GM19397 (cell line): ENCODE measurements at regions not wholly inside any gene's neighbourhood (a gene's known extent, or its start where the extent isn't known, plus 50 kb on each side); places are given as distances from the start of the nearest gene placed in this dataset.

Experiments
- ATAC-seq: cut with Tn5 transposase; IDR thresholded peaks from one replicate; pipeline ENCODE4 v1.9.1; 2021; ENCODE audit warnings: mild to moderate bottlenecking, moderate library complexity; ENCODE audit not compliant: unreplicated experiment

- ATAC-seq, result no peak
Measured at GRCh38 chr12:30257618-30258017, 438.1 kb downstream of the IPO8 start.

- no peak for ATAC-seq
Measured at GRCh38 chr12:30251546-30251945, 444.1 kb downstream of the IPO8 start.

GRCh38 chr12:30243426-30243825 lies 452.2 kb downstream of the IPO8 start:
- no peak for ATAC-seq

GRCh38 chr12:30219047-30219446 lies 435.3 kb upstream of the TMTC1 start:
- no peak for ATAC-seq

GRCh38 chr12:30218073-30218472 lies 434.3 kb upstream of the TMTC1 start:
- ATAC-seq, result no peak

GRCh38 chr12:30213166-30213565 lies 429.4 kb upstream of the TMTC1 start:
- no peak for ATAC-seq

GRCh38 chr12:30211743-30212142 lies 428.0 kb upstream of the TMTC1 start:
- no peak for ATAC-seq

- no peak for ATAC-seq
Measured at GRCh38 chr12:30203981-30204380, 420.2 kb upstream of the TMTC1 start.

GRCh38 chr12:30202521-30203254 lies 418.9 kb upstream of the TMTC1 start:
- no peak for ATAC-seq

GRCh38 chr12:30201301-30202160 lies 417.8 kb upstream of the TMTC1 start:
- no peak for ATAC-seq

GRCh38 chr12:30200864-30201263 lies 417.1 kb upstream of the TMTC1 start:
- no peak for ATAC-seq

- no peak for ATAC-seq
Measured at GRCh38 chr12:30197392-30198057, 413.8 kb upstream of the TMTC1 start.

GRCh38 chr12:30191696-30192455 lies 408.1 kb upstream of the TMTC1 start:
- ATAC-seq, result no peak

GRCh38 chr12:30188602-30189326 lies 405.0 kb upstream of the TMTC1 start:
- ATAC-seq, result no peak

GRCh38 chr12:30187426-30187825 lies 403.7 kb upstream of the TMTC1 start:
- no peak for ATAC-seq

GRCh38 chr12:30181334-30181733 lies 397.6 kb upstream of the TMTC1 start:
- no peak for ATAC-seq

GRCh38 chr12:30180602-30181001 lies 396.9 kb upstream of the TMTC1 start:
- ATAC-seq, result no peak

- ATAC-seq, result no peak
Measured at GRCh38 chr12:30178916-30179315, 395.2 kb upstream of the TMTC1 start.

GRCh38 chr12:30169839-30170591 lies 386.3 kb upstream of the TMTC1 start:
- no peak for ATAC-seq
